Hepatocyte (in vitro differentiated cells): ENCODE measurements at regions not wholly inside any gene's neighbourhood (a gene's known extent, or its start where the extent isn't known, plus 50 kb on each side); places are given as distances from the start of the nearest gene placed in this dataset.

ENCODE experiments used
- CTCF ChIP-seq: fragments of 200-600 bp; sonication (generic); IDR thresholded peaks from 2 replicates; pipeline ENCODE4 v1.5.1; 2016; ENCODE audit warnings: antibody characterized with exemption, mild to moderate bottlenecking; ENCODE audit not compliant: poor library complexity
- EZH2 ChIP-seq: fragments of 200-600 bp; sonication (generic); IDR thresholded peaks from 2 replicates; pipeline ENCODE4 v1.6.1; 2016; ENCODE audit warnings: antibody characterized with exemption, mild to moderate bottlenecking, borderline replicate concordance
- EZH2phosphoT487 ChIP-seq: fragments of 200-600 bp; sonication (generic); IDR thresholded peaks from one replicate; pipeline ENCODE4 v1.6.1; 2018; ENCODE audit warnings: antibody characterized with exemption, mild to moderate bottlenecking, low read depth, moderate library complexity; ENCODE audit not compliant: unreplicated experiment, severe bottlenecking

DNA sequence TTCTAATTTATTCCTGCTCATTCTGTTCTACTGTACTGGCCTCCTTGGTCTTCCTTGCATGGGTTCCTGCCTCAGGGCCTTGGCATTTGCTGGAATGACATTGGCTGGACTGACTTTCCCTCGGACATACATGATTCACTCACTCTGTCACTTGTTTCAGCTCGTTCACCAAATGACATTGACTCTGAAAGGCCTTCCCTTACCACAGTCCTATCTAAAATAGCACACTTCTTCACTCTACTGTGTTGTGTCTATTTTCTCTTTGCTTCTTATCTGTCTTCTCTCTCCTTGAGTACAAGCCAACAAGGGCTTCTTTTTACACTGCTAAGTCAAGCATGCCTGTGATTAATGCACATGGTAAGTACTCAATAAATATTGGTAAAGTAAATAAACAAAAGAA lies 65.6 kb downstream of the SCG2 start:
- TF ChIP-seq CTCF = no peak
- no peak for TF ChIP-seq EZH2phosphoT487
- no peak for TF ChIP-seq EZH2
